ENCODE measurements at regions not wholly inside any gene's neighbourhood (a gene's known extent, or its start where the extent isn't known, plus 50 kb on each side); places are given as distances from the start of the nearest gene placed in this dataset.

- TF ChIP-seq MAX (IDR thresholded peaks at IDR 0.05; ENCODE audit: low read depth, low read length) (no peak), SMAD5 (IDR thresholded peaks at IDR 0.05; ENCODE audit: low read depth) (no peak), ZSCAN29 (IDR thresholded peaks at IDR 0.05) (no peak), HCFC1 (IDR thresholded peaks at IDR 0.05; ENCODE audit: low read length) (no peak), WRNIP1 (IDR thresholded peaks at IDR 0.05; ENCODE audit: borderline replicate concordance, low read depth, low read length) (no peak)
Measured at GRCh38 chr15:70530906-70531305, 232.5 kb downstream of the UACA start (continued).

- H3K27ac ChIP-seq (ENCODE audit: control insufficient read depth, insufficient read depth): no peak overlapping the region
- H3K79me2 ChIP-seq (ENCODE audit: control insufficient read depth, insufficient read depth, low read length): no peaks in the 10 kb centered on the region
- FAIRE-seq: no peak
- H3K4me3 ChIP-seq: no peak overlapping the region
- ChIA-PET SMC1A (ENCODE audit: uncharacterized antibody, unreplicated experiment) (no interaction called here), RAD21 (ENCODE audit: unreplicated experiment) (interaction anchor here (0.5 kb wide), 1 partner anchor 938 kb away, joined by 3 read pairs; no protein-coding TSS in a partner anchor), POLR2A (no interaction called here), CTCF (no interaction called here)
- ATAC-seq: no peak
- peaks cover 3% of the 10 kb centered on the region; the same call in 2 of the 3 replicates for H3K9me3 ChIP-seq (replicated peaks; ENCODE audit: control insufficient read depth, insufficient read depth, low read length)
- in situ Hi-C loops (cut with MboI): no loop called here
- H3K36me3 ChIP-seq (ENCODE audit: control insufficient read depth in 2 of 2, insufficient read depth in 2 of 2, low read length in 1 of 2): no peaks in the 10 kb centered on the region
- DNase-seq (ENCODE audit: low read depth, low spot score): no peak
- no peaks in the 10 kb centered on the region for H3K27me3 ChIP-seq (replicated peaks in 1 of 2; ENCODE audit: control insufficient read depth in 2 of 2, insufficient read depth in 2 of 2, low read length in 1 of 2)
- no peaks in the 10 kb centered on the region for H4K20me1 ChIP-seq (ENCODE audit: control insufficient read depth, insufficient read depth)
- BruUV-seq (replicated peaks): no TSS peak
- no peak overlapping the region for H3K9ac ChIP-seq (ENCODE audit: control insufficient read depth, insufficient read depth, low read length)
- intact Hi-C loops (cut with micrococcal nuclease; ENCODE audit: unreplicated experiment): no loop called here
- no peak overlapping the region for H2AFZ ChIP-seq (ENCODE audit: control insufficient read depth, low read depth, low read length)
- TF ChIP-seq HSF1 (IDR thresholded peaks at IDR 0.05; ENCODE audit: low read depth, low read length): no peak
- no peak for TF ChIP-seq TBL1XR1 (IDR thresholded peaks at IDR 0.05; ENCODE audit: low read depth, low read length)
- TF ChIP-seq ATF2 (IDR thresholded peaks at IDR 0.05; ENCODE audit: low read length): no peak
- no peak for TF ChIP-seq ETV6 (conservative IDR thresholded peaks at IDR 0.05 in 1 of 2, IDR thresholded peaks at IDR 0.05 in 1 of 2; ENCODE audit: borderline replicate concordance in 1 of 2, low read depth in 1 of 2)
- TF ChIP-seq MTA2 (IDR thresholded peaks at IDR 0.05; ENCODE audit: low read depth): no peak
- TF ChIP-seq ZNF687 (IDR thresholded peaks at IDR 0.05): no peak
- no peak overlapping the region for H3K4me2 ChIP-seq (ENCODE audit: control insufficient read depth, insufficient read depth)
- peaks cover 20% of the 10 kb centered on the region for H3K4me1 ChIP-seq (ENCODE audit: control insufficient read depth, insufficient read depth, low read length)
- WGBS (ENCODE audit: insufficient coverage, insufficient replicate concordance, low lambda C conversion rate, missing lambda C conversion rate): 84% methylated on average over 4 of the region's 4 CpGs
Measured at GRCh38 chr15:70530503-70530902, 232.9 kb downstream of the UACA start.
